OCI-LY1 (cell line): ENCODE measurements at regions not wholly inside any gene's neighbourhood (a gene's known extent, or its start where the extent isn't known, plus 50 kb on each side); places are given as distances from the start of the nearest gene placed in this dataset.

Experiments used
- H2AFZ ChIP-seq: fragments of 200-600 bp; sonication (generic), shearing (Covaris generic); 2 replicates; pipeline ENCODE4 v1.6.0; 2014; ENCODE audit warnings: antibody characterized with exemption, mild to moderate bottlenecking, low read length
- H3F3A ChIP-seq: fragments of 200-600 bp; sonication (generic), shearing (Covaris generic); 2 replicates; pipeline ENCODE4 v1.6.0; 2014; ENCODE audit warnings: mild to moderate bottlenecking, antibody characterized with exemption, low read length, moderate library complexity; ENCODE audit not compliant: insufficient read depth
- H3K27ac ChIP-seq: fragments of 200-600 bp; sonication (generic); 2 replicates; pipeline ENCODE4 v1.5.1; 2014; ENCODE audit warnings: low read length, mixed run types, mild to moderate bottlenecking, low read depth; ENCODE audit not compliant: poor library complexity, severe bottlenecking
- H3K27me3 ChIP-seq: fragments of 200-600 bp; sonication (generic); 2 replicates; pipeline ENCODE4 v1.6.0; 2014; ENCODE audit warnings: antibody characterized with exemption, mild to moderate bottlenecking, low read length, moderate library complexity; ENCODE audit not compliant: insufficient read depth
- H3K36me3 ChIP-seq: fragments of 200-600 bp; sonication (generic); 2 replicates; pipeline ENCODE4 v1.6.1; 2014; ENCODE audit warnings: mild to moderate bottlenecking, antibody characterized with exemption, low read length, moderate library complexity, mixed read lengths; ENCODE audit not compliant: insufficient read depth
- H3K4me1 ChIP-seq: fragments of 200-600 bp; sonication (generic); 2 replicates; pipeline ENCODE4 v1.5.1; 2014; ENCODE audit warnings: mild to moderate bottlenecking, low read length, moderate library complexity; ENCODE audit not compliant: insufficient read depth, severe bottlenecking
- H3K4me2 ChIP-seq: fragments of 200-600 bp; sonication (generic), shearing (Covaris generic); 2 replicates; pipeline ENCODE4 v1.6.1; 2014; ENCODE audit warnings: low read length
- H3K4me3 ChIP-seq: fragments of 200-600 bp; sonication (generic); 2 replicates; pipeline ENCODE4 v1.5.1; 2014; ENCODE audit warnings: low read length, low read depth, mild to moderate bottlenecking, mixed read lengths; ENCODE audit not compliant: poor library complexity, severe bottlenecking
- H3K79me2 ChIP-seq: fragments of 200-600 bp; shearing (Covaris generic); 2 replicates; pipeline ENCODE4 v1.6.1; 2016; ENCODE audit warnings: mixed run types, low read length, mixed read lengths; ENCODE audit not compliant: insufficient read depth
- H3K9ac ChIP-seq: fragments of 200-600 bp; sonication (generic), shearing (Covaris generic); 2 replicates; pipeline ENCODE4 v1.6.1; 2014; ENCODE audit warnings: mild to moderate bottlenecking, low read length, mixed read lengths
- H3K9me2 ChIP-seq: fragments of 200-600 bp; sonication (generic), shearing (Covaris generic); 2 replicates; pipeline ENCODE4 v1.6.1; 2014; ENCODE audit warnings: low read depth, mild to moderate bottlenecking, low read length, mixed read lengths
- H3K9me3 ChIP-seq: fragments of 200-600 bp; shearing (Covaris generic); 2 replicates; pipeline ENCODE4 v1.6.1; 2014; ENCODE audit warnings: low read length, mixed read lengths
- H4K20me1 ChIP-seq: fragments of 200-600 bp; sonication (generic), shearing (Covaris generic); 2 replicates; pipeline ENCODE4 v1.6.0; 2016; ENCODE audit warnings: mild to moderate bottlenecking, low read length; ENCODE audit not compliant: insufficient read depth
- CTCF ChIP-seq: fragments of 200-600 bp; sonication (generic), shearing (Covaris generic); IDR thresholded peaks from 2 replicates; pipeline ENCODE4 v1.5.1; 2017; ENCODE audit warnings: mild to moderate bottlenecking, antibody characterized with exemption, low read length, moderate library complexity, mixed read lengths
- EZH2 ChIP-seq: fragments of 200-600 bp; sonication (generic), shearing (Covaris generic); IDR thresholded peaks from 2 replicates; pipeline ENCODE4 v1.8.0; 2017; ENCODE audit warnings: borderline replicate concordance, mixed run types, mild to moderate bottlenecking, antibody characterized with exemption, low read length, moderate library complexity, mixed read lengths

GRCh38 chr6:164102693-164103092 is 688.2 kb downstream of the QKI start:
- Histone ChIP-seq H3F3A (no peaks in the 10 kb centered on the region), H3K4me2 (no peak overlapping the region), H4K20me1 (no peaks in the 10 kb centered on the region), H3K36me3 (no peaks in the 10 kb centered on the region), H3K27me3 (peaks cover 4% of the 10 kb centered on the region), H3K9me3 (no peaks in the 10 kb centered on the region), H2AFZ (no peak overlapping the region), H3K79me2 (no peaks in the 10 kb centered on the region), H3K4me1 (no peaks in the 10 kb centered on the region), H3K9me2 (no peaks in the 10 kb centered on the region), H3K9ac (no peak overlapping the region), H3K27ac (no peak overlapping the region), H3K4me3 (no peak overlapping the region)
- TF ChIP-seq EZH2 (no peak), CTCF (no peak)

GRCh38 chr6:164101859-164102258 is 687.3 kb downstream of the QKI start:
- Histone ChIP-seq H3K4me3 (no peak overlapping the region), H3K4me2 (no peak overlapping the region), H3K27me3 (peaks cover 4% of the 10 kb centered on the region), H3K4me1 (no peaks in the 10 kb centered on the region), H3K9me2 (no peaks in the 10 kb centered on the region), H3K9me3 (no peaks in the 10 kb centered on the region), H2AFZ (no peak overlapping the region), H3F3A (no peaks in the 10 kb centered on the region), H3K79me2 (no peaks in the 10 kb centered on the region), H3K9ac (no peak overlapping the region), H4K20me1 (no peaks in the 10 kb centered on the region), H3K27ac (no peak overlapping the region), H3K36me3 (no peaks in the 10 kb centered on the region)
- TF ChIP-seq EZH2 (no peak), CTCF (no peak)

- Histone ChIP-seq H3K9ac (no peak overlapping the region), H3K27ac (no peak overlapping the region), H3K4me1 (no peaks in the 10 kb centered on the region), H3K4me3 (no peak overlapping the region), H3K4me2 (no peak overlapping the region), H3K9me3 (no peaks in the 10 kb centered on the region), H3K79me2 (no peaks in the 10 kb centered on the region), H4K20me1 (no peaks in the 10 kb centered on the region), H3K27me3 (peaks cover 4% of the 10 kb centered on the region), H2AFZ (no peak overlapping the region), H3K9me2 (no peaks in the 10 kb centered on the region), H3F3A (no peaks in the 10 kb centered on the region), H3K36me3 (no peaks in the 10 kb centered on the region)
- no peak for TF ChIP-seq EZH2
- TF ChIP-seq CTCF: no peak
Observed at GRCh38 chr6:164099269-164099865, 684.8 kb downstream of the QKI start.
